Cardiac muscle cell (in vitro differentiated cells and primary cell): ENCODE measurements at regions not wholly inside any gene's neighbourhood (a gene's known extent, or its start where the extent isn't known, plus 50 kb on each side); places are given as distances from the start of the nearest gene placed in this dataset.

ENCODE experiments used
- DNase-seq, 2 donors: peaks; one replicate each; pipeline versions ENCODE4 v3.0.0 to v3.0.0-alpha.2; 2010 to 2017; ENCODE audit warnings: low read depth in 1 of 2, low spot score in 1 of 2
- H3K27ac ChIP-seq: fragments of 200-600 bp; sonication (generic); 2 replicates; pipeline ENCODE4 v1.5.1; 2016
- H3K27me3 ChIP-seq: fragments of 200-600 bp; sonication (generic); 2 replicates; pipeline ENCODE4 v1.6.0; 2016; ENCODE audit warnings: control low read depth
- H3K36me3 ChIP-seq: fragments of 200-600 bp; sonication (generic); 2 replicates; pipeline ENCODE4 v1.5.1; 2016; ENCODE audit warnings: control low read depth
- H3K4me1 ChIP-seq: fragments of 200-600 bp; sonication (generic); 2 replicates; pipeline ENCODE4 v1.8.1; 2017; ENCODE audit warnings: low read depth, mild to moderate bottlenecking, mixed run types
- H3K4me3 ChIP-seq: fragments of 200-600 bp; sonication (generic); 2 replicates; pipeline ENCODE4 v1.5.1; 2016; ENCODE audit warnings: mild to moderate bottlenecking
- H3K9me3 ChIP-seq: fragments of 200-600 bp; sonication (generic); 2 replicates; pipeline ENCODE4 v1.5.1; 2017; ENCODE audit warnings: low read depth, mild to moderate bottlenecking, control low read depth
- CTCF ChIP-seq: IDR thresholded peaks from 2 replicates; pipeline ENCODE4 v1.5.1; 2012; ENCODE audit warnings: low read depth, mild to moderate bottlenecking, low read length

GRCh38 chr6:54787825-54788224 lies 58.7 kb upstream of the FAM83B start:
- Histone ChIP-seq H3K27ac (no peak overlapping the region), H3K9me3 (no peaks in the 10 kb centered on the region), H3K4me1 (no peaks in the 10 kb centered on the region), H3K36me3 (no peaks in the 10 kb centered on the region), H3K27me3 (no peaks in the 10 kb centered on the region), H3K4me3 (no peak overlapping the region)
- no peak for DNase-seq
- TF ChIP-seq CTCF, result no peak
